Stimulated activated CD4-positive, alpha-beta T cell treated with anti-CD3 and anti-CD28 coated beads, Interleukin-12 subunit alpha, Interleukin-12 subunit beta, amount 100 ng/mL, for 48 hours (primary cell): ENCODE measurements at regions not wholly inside any gene's neighbourhood (a gene's known extent, or its start where the extent isn't known, plus 50 kb on each side); places are given as distances from the start of the nearest gene placed in this dataset.

ENCODE experiments used
- DNase-seq, 3 donors: peaks; one replicate each; pipeline ENCODE4 v3.0.0-alpha.2; 2020; ENCODE audit warnings: low read depth in 2 of 3, low spot score in 1 of 3

- no peak for DNase-seq
These were observed 257.6 kb upstream of the ZPLD1 start for GRCh38 chr3:102177075-102177755.

DNA sequence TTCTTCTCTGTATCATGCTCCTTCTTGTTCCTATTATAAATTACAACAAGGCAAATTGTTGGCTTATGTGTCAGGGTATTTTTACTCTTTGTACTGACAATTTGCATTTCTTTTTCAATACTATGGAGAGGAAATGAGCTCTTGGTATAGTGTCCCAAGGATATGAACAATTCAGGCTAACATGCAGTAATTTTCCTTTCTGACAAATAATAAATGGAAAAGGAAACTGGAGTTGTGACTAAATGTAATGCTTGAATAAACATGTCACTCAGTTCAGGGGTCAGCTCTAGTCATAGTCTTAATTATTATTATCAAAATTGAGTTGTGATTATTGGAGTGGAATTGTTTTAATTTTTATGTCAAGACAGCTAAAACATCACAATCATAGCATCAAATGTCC, 256.0 kb upstream of the ZPLD1 start:
- DNase-seq, result no peak

DNA sequence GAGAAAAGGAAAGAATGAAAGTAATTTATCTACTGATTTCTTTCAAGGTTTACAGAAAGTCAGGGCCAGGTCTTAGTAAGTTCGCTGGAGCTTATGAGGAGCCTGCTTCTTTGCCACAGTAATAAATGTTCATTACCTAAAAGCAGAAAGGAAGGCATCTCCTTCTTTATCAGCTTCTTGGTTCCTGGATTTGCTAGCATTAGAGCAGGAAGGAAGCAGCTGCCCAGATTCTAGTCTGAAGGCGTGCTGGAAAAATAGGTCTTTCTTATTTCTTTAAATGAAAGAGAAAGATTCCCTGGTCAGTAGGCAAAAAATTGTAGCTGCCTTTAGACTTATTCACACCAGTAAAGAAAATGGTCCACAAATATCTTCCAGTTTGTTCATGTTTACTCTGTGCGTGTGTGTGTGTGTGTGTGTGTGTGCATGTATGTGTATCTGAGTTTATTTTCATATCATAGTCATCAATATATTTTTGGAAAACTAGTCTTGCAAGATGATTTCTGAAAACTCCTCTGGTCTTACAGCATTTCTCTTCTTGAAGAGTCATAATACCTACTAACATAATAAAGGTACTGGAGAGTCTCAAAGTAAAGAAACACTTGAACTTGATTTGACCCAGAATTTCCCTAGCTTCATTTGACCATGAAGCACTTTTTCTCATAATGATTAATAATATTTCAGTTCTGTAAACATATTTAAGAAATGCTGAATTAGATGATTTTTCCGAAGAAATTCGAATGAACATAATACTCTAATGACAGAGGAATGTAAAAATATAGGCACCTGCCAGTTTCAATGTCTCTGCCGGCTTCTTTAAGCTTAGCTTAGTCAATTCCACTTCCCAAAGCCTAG, 255.3 kb upstream of the ZPLD1 start:
- no peak for DNase-seq

DNA sequence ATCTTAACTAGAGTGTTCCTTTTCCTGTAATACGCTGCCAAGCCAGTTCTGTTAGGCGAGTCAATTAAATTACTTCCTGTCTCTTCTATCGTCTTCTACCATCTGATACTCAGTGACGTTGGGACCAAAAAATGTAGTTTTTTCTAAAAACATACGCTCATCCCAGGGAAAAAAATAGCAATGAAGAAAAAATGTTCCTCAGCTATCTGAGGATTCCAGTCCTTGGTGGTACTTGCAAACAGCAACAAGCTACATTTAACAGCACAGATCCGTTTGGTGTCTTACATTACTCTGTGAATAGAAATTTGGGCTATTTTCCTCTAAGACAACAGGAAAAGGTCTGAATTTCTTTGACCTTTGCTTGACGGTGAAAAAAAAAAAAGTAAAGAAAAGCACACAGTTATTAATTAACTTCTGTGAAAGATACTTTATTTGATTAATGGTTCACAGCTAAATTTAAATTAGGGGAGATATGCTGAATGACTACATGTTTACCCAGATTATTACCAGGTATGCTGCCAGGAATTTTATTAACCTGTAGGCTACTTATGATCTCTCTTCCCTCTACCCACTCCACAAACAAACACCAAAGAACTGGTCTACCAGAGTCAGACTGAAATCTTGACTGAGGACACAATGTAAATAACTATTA, 254.4 kb upstream of the ZPLD1 start:
- no peak for DNase-seq

GRCh38 chr3:102181175-102181920, 253.5 kb upstream of the ZPLD1 start:
- no peak for DNase-seq

- no peak for DNase-seq
These were observed 252.7 kb upstream of the ZPLD1 start for GRCh38 chr3:102182162-102182561.

DNA sequence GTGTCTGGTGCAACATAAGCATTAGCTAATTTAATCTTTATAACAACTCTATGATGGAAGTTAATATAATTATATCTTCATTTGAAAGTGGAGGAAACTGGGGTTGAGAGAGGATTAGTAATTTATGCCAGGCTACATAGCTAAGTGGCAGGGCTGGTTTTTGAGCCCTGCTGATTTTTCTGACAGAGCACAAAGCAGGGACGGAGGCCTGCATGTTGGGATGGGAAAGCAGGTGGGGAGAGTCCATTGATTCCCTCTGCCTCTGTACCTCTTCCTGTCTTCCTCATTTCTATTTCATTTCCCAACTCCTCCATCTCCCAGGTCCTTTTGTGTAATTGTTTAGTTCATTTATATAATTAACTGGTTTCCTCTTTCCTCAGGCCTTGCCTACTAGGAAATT, 251.6 kb upstream of the ZPLD1 start:
- DNase-seq, result no peak

GRCh38 chr3:102183623-102184022, 251.2 kb upstream of the ZPLD1 start:
- DNase-seq, result no peak

- no peak for DNase-seq
These were observed 245.3 kb upstream of the ZPLD1 start for GRCh38 chr3:102189541-102189940.

GRCh38 chr3:102189956-102190723, 244.7 kb upstream of the ZPLD1 start:
- no peak for DNase-seq

- no peak for DNase-seq
These were observed 242.2 kb upstream of the ZPLD1 start for GRCh38 chr3:102192575-102192974.

DNA sequence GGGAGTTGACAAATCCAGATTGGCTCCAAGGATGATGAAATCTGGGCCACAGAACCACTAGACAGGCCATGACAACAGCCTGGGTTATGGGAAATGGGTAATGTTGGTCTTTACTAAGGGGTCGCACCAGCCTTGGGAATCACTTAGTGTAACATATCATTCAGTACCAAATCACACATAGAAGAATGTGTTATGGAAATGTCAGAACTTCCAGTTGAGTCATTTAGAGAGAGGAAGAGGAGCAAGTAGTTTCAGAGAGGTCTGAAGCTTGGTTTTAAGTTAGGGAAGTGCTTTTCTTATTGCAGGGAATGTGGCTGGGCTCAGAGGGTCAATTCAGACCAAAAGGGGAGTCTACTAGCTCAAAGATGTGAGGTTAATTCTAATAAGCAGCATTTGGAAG, 241.6 kb upstream of the ZPLD1 start:
- no peak for DNase-seq

DNA sequence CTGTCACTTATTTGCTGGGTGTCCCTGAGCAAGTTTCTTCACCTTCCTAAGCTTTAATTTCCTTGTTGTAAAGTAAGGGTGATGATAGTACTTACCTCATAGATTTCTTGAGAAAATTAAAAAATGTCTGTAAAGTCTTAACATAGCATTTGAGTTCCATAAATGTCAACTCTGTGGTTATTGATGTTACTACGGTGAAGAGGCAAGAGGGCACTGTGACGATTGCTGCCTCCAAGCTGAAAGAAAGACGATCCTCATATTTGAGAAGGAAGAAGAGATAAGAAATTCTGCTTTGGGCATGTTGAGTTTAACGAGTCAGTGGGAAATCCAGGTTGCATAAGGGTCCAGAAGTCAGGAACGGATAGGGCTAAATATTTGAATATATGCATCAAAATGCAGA, 240.8 kb upstream of the ZPLD1 start:
- no peak for DNase-seq

DNA sequence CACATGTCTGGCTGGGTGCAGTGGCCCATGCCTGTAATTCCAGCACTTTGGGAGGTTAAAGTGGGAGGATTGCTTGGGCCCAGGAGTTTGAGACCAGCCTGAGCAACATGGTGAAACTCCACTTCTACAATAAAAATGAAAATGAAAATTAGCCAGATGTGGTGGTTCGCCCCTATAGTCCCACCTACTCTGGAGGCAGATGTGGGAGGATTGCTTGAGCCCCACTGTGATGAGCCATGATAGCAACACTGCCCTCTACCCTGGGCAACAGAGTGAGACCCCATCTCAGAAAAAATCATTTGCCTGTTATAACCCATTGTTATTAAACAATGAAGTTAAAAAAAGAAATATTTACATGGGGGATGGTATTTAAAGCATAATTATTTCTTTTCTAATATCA, 240.1 kb upstream of the ZPLD1 start:
- DNase-seq, result no peak

DNA sequence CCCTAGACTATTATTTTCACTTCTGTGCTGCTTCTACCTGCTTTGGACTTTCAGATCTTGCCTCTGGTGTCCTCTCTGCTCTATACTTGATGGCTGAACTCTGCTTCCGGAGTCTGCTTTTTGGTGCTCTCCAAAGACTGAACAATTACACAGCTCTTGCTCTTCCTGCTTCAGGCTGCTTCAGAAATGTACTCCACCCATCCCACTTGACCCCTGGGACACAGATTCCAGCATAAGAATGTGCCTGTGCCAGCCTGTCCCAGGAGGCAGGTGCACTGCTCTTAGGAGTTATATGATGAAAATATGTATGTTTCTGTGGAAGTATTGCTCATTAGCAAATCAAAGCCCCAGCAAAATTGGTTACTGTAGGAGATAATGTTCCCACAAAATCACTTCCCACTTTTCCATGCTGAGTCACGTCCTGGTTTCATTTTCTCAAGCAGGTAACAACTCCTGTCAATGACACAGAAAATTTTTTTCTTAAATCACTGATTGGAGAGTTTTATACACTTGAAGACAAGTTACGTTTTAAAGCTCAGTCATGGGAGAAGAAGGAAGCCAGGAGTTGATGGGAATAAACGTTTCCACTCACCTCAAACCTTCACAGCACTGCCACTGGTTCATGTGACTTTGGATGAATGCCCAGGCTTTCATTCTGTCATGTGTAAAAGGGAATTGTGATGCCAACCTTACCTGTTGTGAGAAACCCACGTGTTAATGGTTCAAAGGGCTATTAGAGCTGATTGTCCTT, 239.4 kb upstream of the ZPLD1 start:
- DNase-seq, result no peak

- no peak for DNase-seq
These were observed 234.7 kb upstream of the ZPLD1 start for GRCh38 chr3:102200126-102200525.

- DNase-seq, result no peak
These were observed 234.3 kb upstream of the ZPLD1 start for GRCh38 chr3:102200560-102200959.

DNA sequence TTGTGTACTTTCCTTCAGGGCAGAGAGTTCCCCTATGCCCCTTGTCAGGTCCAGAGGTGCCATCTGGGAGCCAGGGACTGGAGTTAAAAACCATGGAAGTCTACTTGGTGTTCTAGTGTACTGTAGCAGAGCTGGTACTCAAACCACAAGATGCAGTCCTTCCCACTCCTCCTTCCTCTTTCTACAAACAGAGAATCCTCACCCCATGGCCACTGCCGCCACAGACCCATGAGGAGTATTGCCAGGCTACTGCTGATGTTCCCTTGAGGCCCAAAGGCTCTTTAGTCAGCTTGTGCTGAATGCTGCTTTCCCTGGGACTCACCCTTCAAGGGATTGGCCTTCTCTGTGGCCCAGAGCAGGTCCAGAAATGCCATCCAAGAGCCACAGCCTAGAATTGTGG, 229.2 kb upstream of the ZPLD1 start:
- no peak for DNase-seq

DNA sequence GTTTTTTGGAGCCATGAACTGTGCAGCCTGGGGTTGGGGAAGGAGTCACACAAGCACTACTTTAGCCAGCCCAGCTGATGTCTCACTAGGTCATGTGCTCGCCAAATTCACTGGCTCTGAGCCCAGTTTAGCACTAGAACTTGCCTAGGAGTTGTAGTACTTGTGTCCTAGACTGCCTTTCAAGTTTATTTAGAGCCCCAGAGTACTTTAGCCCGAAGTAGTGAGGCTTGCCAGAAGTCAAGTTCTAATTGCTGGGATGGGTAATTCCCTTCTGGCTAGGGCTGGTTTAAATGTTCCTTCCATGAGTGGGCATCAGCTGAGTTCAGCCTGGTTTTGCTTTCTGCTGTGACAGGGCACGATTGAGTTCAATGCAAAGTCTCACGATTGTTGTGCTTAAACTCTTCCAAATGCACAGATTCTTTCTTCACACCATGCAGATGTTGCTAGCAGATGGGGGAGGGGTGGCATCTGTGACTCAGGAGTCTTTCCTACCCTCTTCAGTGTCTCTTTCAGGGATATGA, 228.2 kb upstream of the ZPLD1 start:
- no peak for DNase-seq

- no peak for DNase-seq
These were observed 227.7 kb upstream of the ZPLD1 start for GRCh38 chr3:102207151-102207571.
